Muscle layer of duodenum (tissue), 2 donors: ENCODE measurements at regions not wholly inside any gene's neighbourhood (a gene's known extent, or its start where the extent isn't known, plus 50 kb on each side); places are given as distances from the start of the nearest gene placed in this dataset.

ENCODE experiments used
- H3K27ac ChIP-seq: one replicate; pipeline ENCODE4 v1.7.0; 2013; ENCODE audit warnings: mild to moderate bottlenecking, low read length
- H3K27me3 ChIP-seq: one replicate; pipeline ENCODE4 v1.7.0; 2013; ENCODE audit warnings: low read depth, mild to moderate bottlenecking, control low read depth, low read length
- H3K36me3 ChIP-seq, 2 donors: one replicate each; pipeline ENCODE4 v1.7.0; 2013; ENCODE audit warnings: low read length in 2 of 2, control low read depth in 1 of 2, mild to moderate bottlenecking in 1 of 2; ENCODE audit not compliant: insufficient read depth in 2 of 2, control insufficient read depth in 1 of 2
- H3K4me1 ChIP-seq, 2 donors: one replicate each; pipeline ENCODE4 v1.7.0; 2013; ENCODE audit warnings: low read length in 2 of 2, mild to moderate bottlenecking in 2 of 2, control low read depth in 1 of 2, moderate library complexity in 1 of 2; ENCODE audit not compliant: insufficient read depth in 2 of 2, control insufficient read depth in 1 of 2
- H3K4me3 ChIP-seq, 2 donors: one replicate each; pipeline ENCODE4 v1.7.0; 2013; ENCODE audit warnings: low read length in 2 of 2, low read depth in 1 of 2, mild to moderate bottlenecking in 1 of 2
- H3K9me3 ChIP-seq, 2 donors: one replicate each; pipeline ENCODE4 v1.7.0; 2013; ENCODE audit warnings: low read length in 2 of 2, control low read depth in 1 of 2, mild to moderate bottlenecking in 1 of 2; ENCODE audit not compliant: control insufficient read depth in 1 of 2
- donor health status: healthy.

- H3K36me3 ChIP-seq, result no peaks in the 10 kb centered on the region
Measured at GRCh38 chr20:11027224-11027623, 353.4 kb upstream of the JAG1 start.

DNA sequence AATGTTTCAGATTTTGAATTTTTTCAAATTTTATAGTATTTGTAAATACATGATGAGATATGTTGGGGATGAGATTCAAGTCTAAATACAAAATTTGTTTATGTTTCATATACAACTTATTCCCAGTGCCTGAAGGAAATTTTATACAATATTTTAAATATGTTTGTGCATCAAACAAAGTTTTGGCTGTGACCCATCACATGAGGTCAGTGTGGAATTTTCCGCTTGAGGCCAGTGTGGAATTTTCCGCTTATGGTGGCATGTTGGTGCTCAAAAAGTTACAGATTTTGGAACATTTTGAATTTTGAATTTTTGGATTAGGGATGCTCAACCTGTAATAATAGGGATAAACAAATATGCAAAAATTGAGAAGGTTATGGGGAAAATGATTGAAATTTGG, 356.6 kb upstream of the JAG1 start:
- no peaks in the 10 kb centered on the region for H3K36me3 ChIP-seq
- H3K4me1 ChIP-seq, result no peaks in the 10 kb centered on the region
- no peak overlapping the region for H3K4me3 ChIP-seq
- H3K27me3 ChIP-seq, result no peaks in the 10 kb centered on the region
- H3K27ac ChIP-seq, result no peak overlapping the region
- H3K9me3 ChIP-seq, result no peaks in the 10 kb centered on the region

More at GRCh38 chr20:11027224-11027623, 353.4 kb upstream of the JAG1 start:
- H3K9me3 ChIP-seq, result no peaks in the 10 kb centered on the region
- no peaks in the 10 kb centered on the region for H3K27me3 ChIP-seq
- no peak overlapping the region for H3K4me3 ChIP-seq
- no peak overlapping the region for H3K27ac ChIP-seq
- H3K4me1 ChIP-seq, result no peaks in the 10 kb centered on the region

- no peaks in the 10 kb centered on the region for H3K4me1 ChIP-seq
- H3K27ac ChIP-seq, result no peak overlapping the region
- H3K27me3 ChIP-seq, result no peaks in the 10 kb centered on the region
- H3K9me3 ChIP-seq, result no peaks in the 10 kb centered on the region
- H3K36me3 ChIP-seq, result no peaks in the 10 kb centered on the region
- H3K4me3 ChIP-seq, result no peak overlapping the region
Measured at GRCh38 chr20:11031300-11031699, 357.5 kb upstream of the JAG1 start.

GRCh38 chr20:11032611-11033010, 358.8 kb upstream of the JAG1 start:
- Histone ChIP-seq H3K4me1 (no peaks in the 10 kb centered on the region), H3K9me3 (no peaks in the 10 kb centered on the region)

GRCh38 chr20:11034025-11034424, 360.2 kb upstream of the JAG1 start:
- Histone ChIP-seq H3K9me3 (no peaks in the 10 kb centered on the region), H3K27me3 (no peaks in the 10 kb centered on the region), H3K27ac (no peak overlapping the region), H3K4me3 (no peak overlapping the region), H3K36me3 (no peaks in the 10 kb centered on the region), H3K4me1 (no peaks in the 10 kb centered on the region)

More at GRCh38 chr20:11032611-11033010, 358.8 kb upstream of the JAG1 start:
- Histone ChIP-seq H3K4me3 (no peak overlapping the region), H3K36me3 (no peaks in the 10 kb centered on the region), H3K27me3 (no peaks in the 10 kb centered on the region), H3K27ac (no peak overlapping the region)

DNA sequence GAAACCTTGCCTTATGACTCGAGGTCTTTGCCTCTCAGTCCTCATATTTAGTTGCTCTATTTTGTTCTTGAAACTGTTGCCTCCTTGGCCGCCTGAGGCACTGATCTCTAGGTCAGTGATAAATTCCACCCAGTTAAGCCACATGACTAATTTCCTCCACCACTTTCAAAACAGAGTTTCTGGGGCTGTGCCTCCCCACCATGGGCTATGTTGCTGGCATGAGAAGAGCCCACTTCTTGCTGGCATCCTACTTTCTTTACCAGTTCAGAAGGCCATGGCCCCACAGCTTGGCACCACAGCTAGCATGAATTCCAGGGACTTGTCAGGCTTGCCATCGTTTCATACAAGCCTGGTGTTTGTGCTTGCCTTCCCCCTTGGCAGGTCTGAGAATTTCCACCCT, 361.4 kb upstream of the JAG1 start:
- H3K36me3 ChIP-seq, result no peaks in the 10 kb centered on the region
- no peaks in the 10 kb centered on the region for H3K9me3 ChIP-seq
- H3K27me3 ChIP-seq, result no peaks in the 10 kb centered on the region
- no peak overlapping the region for H3K27ac ChIP-seq
- no peaks in the 10 kb centered on the region for H3K4me1 ChIP-seq
- no peak overlapping the region for H3K4me3 ChIP-seq

DNA sequence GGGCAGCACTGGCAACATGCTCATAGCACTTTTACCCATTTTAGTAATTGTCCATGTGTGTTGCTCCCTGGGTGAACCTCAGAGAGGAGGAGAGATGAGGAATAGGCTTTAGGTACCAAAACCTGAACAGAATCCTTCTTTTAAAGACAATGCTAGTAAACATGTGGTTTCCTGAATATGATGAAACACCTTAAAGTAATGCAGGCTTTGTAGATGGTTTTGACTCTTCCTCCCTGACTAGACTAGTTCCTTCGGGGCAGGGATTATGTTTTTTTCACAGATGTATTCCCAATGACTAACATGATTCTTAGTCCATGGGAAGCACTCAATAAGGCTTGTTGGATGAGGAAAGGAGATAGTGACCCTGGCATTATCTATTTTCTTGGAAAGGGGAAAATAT, 367.6 kb upstream of the JAG1 start:
- H3K4me3 ChIP-seq, result no peak overlapping the region
- H3K4me1 ChIP-seq, result no peaks in the 10 kb centered on the region
- no peaks in the 10 kb centered on the region for H3K36me3 ChIP-seq
- no peak overlapping the region for H3K27ac ChIP-seq
- no peaks in the 10 kb centered on the region for H3K9me3 ChIP-seq
- no peaks in the 10 kb centered on the region for H3K27me3 ChIP-seq

DNA sequence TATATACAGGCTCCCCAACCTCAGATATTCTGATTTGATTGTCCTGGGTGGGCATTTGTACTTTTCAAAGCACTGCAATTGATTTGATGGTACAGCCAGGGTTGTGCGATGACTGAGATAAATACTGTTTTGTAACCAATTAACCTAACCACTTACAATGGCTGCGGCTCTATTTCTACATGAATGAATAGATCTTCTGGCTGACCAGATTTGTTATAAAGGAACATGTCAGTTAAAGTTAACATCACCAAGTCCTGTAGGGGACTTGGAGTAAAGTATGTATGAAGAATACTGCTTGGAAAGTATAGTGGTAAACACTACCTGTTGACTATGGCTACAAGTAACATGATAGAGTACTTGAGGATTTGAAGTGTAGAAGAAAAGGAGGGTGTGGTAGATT, 369.2 kb upstream of the JAG1 start:
- Histone ChIP-seq H3K4me1 (no peaks in the 10 kb centered on the region), H3K36me3 (no peaks in the 10 kb centered on the region), H3K27ac (no peak overlapping the region), H3K4me3 (no peak overlapping the region), H3K27me3 (no peaks in the 10 kb centered on the region), H3K9me3 (no peaks in the 10 kb centered on the region)

DNA sequence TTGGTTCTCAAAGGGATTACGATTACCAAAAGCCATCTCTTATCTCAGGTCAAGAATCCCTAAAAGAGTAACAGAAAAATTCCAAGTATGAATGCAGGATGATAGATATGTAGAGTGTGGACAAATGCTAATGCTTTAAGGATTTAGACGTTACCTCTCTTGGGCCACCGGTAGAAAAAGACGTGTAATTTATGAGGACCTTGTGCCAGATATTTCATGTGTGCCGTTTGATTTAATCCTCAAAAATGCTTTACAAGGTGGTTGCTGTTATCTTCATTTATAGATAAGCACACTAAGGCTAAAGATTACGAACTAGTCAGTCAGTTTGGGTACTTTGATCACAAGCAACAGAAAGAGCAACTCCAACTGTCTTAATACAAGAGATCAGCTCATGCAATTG, 370.8 kb upstream of the JAG1 start:
- Histone ChIP-seq H3K9me3 (no peaks in the 10 kb centered on the region), H3K4me1 (no peaks in the 10 kb centered on the region), H3K27me3 (no peaks in the 10 kb centered on the region), H3K27ac (no peak overlapping the region), H3K4me3 (no peak overlapping the region), H3K36me3 (no peaks in the 10 kb centered on the region)

DNA sequence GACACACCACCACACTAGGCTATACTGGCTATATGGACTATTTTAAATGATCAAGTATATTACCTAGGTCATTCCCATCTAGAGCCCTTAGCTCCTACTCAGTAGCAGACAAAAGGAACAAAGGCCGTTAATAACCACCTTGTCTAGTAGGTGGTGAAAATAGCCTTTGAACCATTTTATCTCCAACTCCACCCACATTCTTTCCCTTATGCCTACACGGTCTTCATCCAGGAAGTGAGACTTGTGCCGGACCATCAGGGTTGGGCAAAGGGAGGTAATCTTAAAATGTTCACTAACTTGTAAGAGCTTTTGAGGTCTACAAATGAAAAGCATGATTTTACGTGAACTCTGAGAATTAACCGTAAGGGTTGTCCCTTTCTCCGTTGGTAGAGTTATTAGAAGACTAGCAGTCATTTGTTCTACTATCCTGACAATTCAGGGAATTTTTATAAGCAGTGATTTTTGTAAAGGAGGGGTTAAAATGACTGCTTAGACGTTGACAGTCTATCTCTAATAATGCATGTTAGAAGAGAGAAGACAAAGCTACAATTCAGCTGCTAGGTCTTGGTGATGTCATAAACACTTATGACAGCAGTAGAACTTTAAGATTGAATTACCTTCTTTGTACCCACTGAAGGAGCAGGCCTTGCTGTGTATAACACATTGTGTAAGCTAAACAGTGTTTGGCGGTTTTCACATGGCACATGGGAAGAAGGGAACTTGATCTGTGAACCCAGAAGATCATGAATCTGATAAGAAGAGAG, 371.8 kb upstream of the JAG1 start:
- no peaks in the 10 kb centered on the region for H3K4me1 ChIP-seq
- no peaks in the 10 kb centered on the region for H3K36me3 ChIP-seq
- H3K9me3 ChIP-seq, result no peaks in the 10 kb centered on the region
- H3K4me3 ChIP-seq, result no peak overlapping the region
- no peaks in the 10 kb centered on the region for H3K27me3 ChIP-seq
- H3K27ac ChIP-seq, result no peak overlapping the region

- H3K9me3 ChIP-seq, result no peaks in the 10 kb centered on the region
- H3K27ac ChIP-seq, result no peak overlapping the region
- H3K4me3 ChIP-seq, result no peak overlapping the region
- H3K4me1 ChIP-seq, result no peaks in the 10 kb centered on the region
- no peaks in the 10 kb centered on the region for H3K27me3 ChIP-seq
- no peaks in the 10 kb centered on the region for H3K36me3 ChIP-seq
Measured at GRCh38 chr20:11047559-11047958, 373.8 kb upstream of the JAG1 start.

GRCh38 chr20:11048739-11049138, 374.9 kb upstream of the JAG1 start:
- no peaks in the 10 kb centered on the region for H3K27me3 ChIP-seq
- no peak overlapping the region for H3K4me3 ChIP-seq
- H3K27ac ChIP-seq, result no peak overlapping the region
- H3K36me3 ChIP-seq, result no peaks in the 10 kb centered on the region
- H3K9me3 ChIP-seq, result no peaks in the 10 kb centered on the region
- no peaks in the 10 kb centered on the region for H3K4me1 ChIP-seq
